SK-N-SH (cell line): ENCODE measurements at regions not wholly inside any gene's neighbourhood (a gene's known extent, or its start where the extent isn't known, plus 50 kb on each side); places are given as distances from the start of the nearest gene placed in this dataset.

Experiments used
- CTCF ChIA-PET: fragments of 300-600, 350-600 bp; formaldehyde crosslinking; extraction: SDS; loops from one replicate; lab custom pipeline; 2021; lab: Yijun Ruan, JAX
- POLR2A ChIA-PET: fragments of 350-600 bp; sonication (Branson Sonifier 250); formaldehyde crosslinking; extraction: SDS; loops from one replicate; lab custom pipeline; 2020; ENCODE audit warnings: antibody characterized with exemption, inconsistent platforms; lab: Yijun Ruan, JAX
- DNase-seq: peaks from one replicate; pipeline ENCODE4 v3.0.0; 2012
- H2AFZ ChIP-seq: fragments of 200-600 bp; sonication (generic); 2 replicates; pipeline ENCODE4 v1.8.1; 2016; ENCODE audit warnings: antibody characterized with exemption, mild to moderate bottlenecking, low read depth
- H3F3A ChIP-seq: fragments of 200-600 bp; sonication (generic); replicated peaks from 2 replicates; pipeline ENCODE3; 2016; ENCODE audit warnings: antibody characterized with exemption, mild to moderate bottlenecking; ENCODE audit not compliant: insufficient read depth
- H3K27ac ChIP-seq, 2 experiments: fragments of 200-500 bp in 1 of 2; fragments of 200-600 bp in 1 of 2; sonication (Bioruptor generic) in 1 of 2; sonication (generic), shearing (Covaris generic) in 1 of 2; 2 replicates each; pipeline versions ENCODE4 v1.5.1 to v1.6.1; 2014 to 2016; ENCODE audit warnings: low read depth in 2 of 2, inconsistent platforms in 1 of 2, low read length in 1 of 2, mild to moderate bottlenecking in 1 of 2, mixed read lengths in 1 of 2
- H3K27me3 ChIP-seq: fragments of 200-600 bp; sonication (generic), shearing (Covaris generic); 2 replicates; pipeline ENCODE4 v1.6.1; 2016; ENCODE audit warnings: mixed run types; ENCODE audit not compliant: insufficient read depth
- H3K36me3 ChIP-seq, 2 experiments: fragments of 200-500 bp in 1 of 2; fragments of 200-600 bp in 1 of 2; sonication (Bioruptor generic) in 1 of 2; sonication (generic) in 1 of 2; replicated peaks in 1 of 2; 2 replicates each; pipeline versions ENCODE3 to v1.5.1; 2014 to 2016; ENCODE audit warnings: low read length in 1 of 2, mild to moderate bottlenecking in 1 of 2; ENCODE audit not compliant: insufficient read depth in 2 of 2, control insufficient read depth in 1 of 2
- H3K4me1 ChIP-seq, 2 experiments: fragments of 200-500 bp in 1 of 2; fragments of 200-600 bp in 1 of 2; sonication (Bioruptor generic) in 1 of 2; sonication (generic), shearing (Covaris generic) in 1 of 2; 2 replicates each; pipeline versions ENCODE4 v1.5.1 to v1.6.1; 2014 to 2016; ENCODE audit warnings: low read depth in 1 of 2, low read length in 1 of 2, mixed run types in 1 of 2; ENCODE audit not compliant: insufficient read depth in 2 of 2, control insufficient read depth in 1 of 2
- H3K4me2 ChIP-seq: fragments of 200-600 bp; sonication (generic), shearing (Covaris generic); 2 replicates; pipeline ENCODE4 v1.6.1; 2017; ENCODE audit warnings: mixed run types
- H3K4me3 ChIP-seq, 2 experiments: fragments of 200-500 bp in 1 of 2; fragments of 200-600 bp in 1 of 2; sonication (Bioruptor generic) in 1 of 2; sonication (generic), shearing (Covaris generic) in 1 of 2; 2 replicates each; pipeline versions ENCODE4 v1.5.1 to v1.8.1; 2014 to 2016; ENCODE audit warnings: low read depth in 2 of 2, inconsistent platforms in 1 of 2, low read length in 1 of 2, mild to moderate bottlenecking in 1 of 2, mixed read lengths in 1 of 2, moderate library complexity in 1 of 2
- H3K79me2 ChIP-seq: fragments of 200-600 bp; sonication (generic); 2 replicates; pipeline ENCODE4 v1.8.1; 2017; ENCODE audit warnings: mild to moderate bottlenecking; ENCODE audit not compliant: insufficient read depth
- H3K9ac ChIP-seq: fragments of 200-600 bp; sonication (generic); 2 replicates; pipeline ENCODE4 v1.6.1; 2017; ENCODE audit warnings: mixed run types
- H3K9me2 ChIP-seq: fragments of 200-600 bp; sonication (generic); 2 replicates; pipeline ENCODE4 v1.6.1; 2017; ENCODE audit warnings: mixed run types
- H3K9me3 ChIP-seq: fragments of 200-600 bp; sonication (generic); 2 replicates; pipeline ENCODE4 v1.6.1; 2017; ENCODE audit warnings: mixed run types, mild to moderate bottlenecking, moderate library complexity
- H4K20me1 ChIP-seq: fragments of 200-600 bp; sonication (generic); 2 replicates; pipeline ENCODE4 v1.6.1; 2017; ENCODE audit warnings: mild to moderate bottlenecking, mixed run types; ENCODE audit not compliant: insufficient read depth
- EZH2phosphoT487 ChIP-seq: fragments of 200-600 bp; sonication (generic); IDR thresholded peaks from 2 replicates; pipeline ENCODE4 v1.6.1; 2017; ENCODE audit warnings: low read depth, mixed run types, mild to moderate bottlenecking, antibody characterized with exemption, moderate library complexity, borderline replicate concordance
- GATA2 ChIP-seq: sonication (generic); formaldehyde crosslinking; IDR thresholded peaks from 2 replicates; pipeline ENCODE4 v1.5.0; 2020; ENCODE audit warnings: mild to moderate bottlenecking, missing genetic modification reagents
- POLR2AphosphoS5 ChIP-seq: IDR thresholded peaks from 2 replicates; pipeline ENCODE4 v1.6.1; 2012; ENCODE audit warnings: low read depth, low read length
- RAD21 ChIP-seq: IDR thresholded peaks from 2 replicates; pipeline ENCODE4 v1.6.1; 2012; ENCODE audit warnings: mild to moderate bottlenecking, low read length
- RCOR1 ChIP-seq: fragments of 150-350 bp; IDR thresholded peaks from 2 replicates; pipeline ENCODE4 v1.6.1; 2017; ENCODE audit warnings: antibody characterized with exemption, low read length
- YY1 ChIP-seq: IDR thresholded peaks from 2 replicates; pipeline ENCODE4 v1.4.0; 2012; ENCODE audit warnings: low read depth, mild to moderate bottlenecking
- WGBS: methylation state at CpG from one replicate; pipeline ENCODE4 v1.1.6; 2017; ENCODE audit warnings: low lambda C conversion rate; 5-methylcytosine and 5-hydroxymethylcytosine counted together
- TF ChIP-seq, protein P1 (sequence below): IDR thresholded peaks from 2 replicates; pipeline ENCODE4 v1.4.0; 2012; ENCODE audit warnings: low read depth, borderline replicate concordance

DNA sequence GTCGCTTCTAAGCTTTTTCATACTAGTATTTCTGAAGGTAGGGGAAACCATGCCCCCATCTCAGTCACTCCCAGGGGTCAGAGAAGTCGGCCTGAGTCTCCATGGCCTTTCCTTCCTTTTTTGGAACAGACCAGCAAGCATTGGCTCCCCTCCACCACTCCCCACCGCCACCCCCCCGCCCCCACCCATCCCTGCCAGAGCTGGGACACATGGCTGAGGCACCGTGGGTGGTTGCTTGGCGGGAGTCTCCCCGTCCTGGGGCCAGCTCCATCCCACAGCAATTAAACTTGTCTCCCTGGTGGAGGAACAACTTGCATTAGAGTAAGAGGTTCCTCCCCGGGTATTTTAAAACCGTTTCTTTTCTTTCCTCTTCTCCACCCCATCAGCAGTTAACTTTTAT, 100.8 kb upstream of the TFPI start:
- H3K4me3 ChIP-seq, result no peak overlapping the region
- TF ChIP-seq, protein P1, sequence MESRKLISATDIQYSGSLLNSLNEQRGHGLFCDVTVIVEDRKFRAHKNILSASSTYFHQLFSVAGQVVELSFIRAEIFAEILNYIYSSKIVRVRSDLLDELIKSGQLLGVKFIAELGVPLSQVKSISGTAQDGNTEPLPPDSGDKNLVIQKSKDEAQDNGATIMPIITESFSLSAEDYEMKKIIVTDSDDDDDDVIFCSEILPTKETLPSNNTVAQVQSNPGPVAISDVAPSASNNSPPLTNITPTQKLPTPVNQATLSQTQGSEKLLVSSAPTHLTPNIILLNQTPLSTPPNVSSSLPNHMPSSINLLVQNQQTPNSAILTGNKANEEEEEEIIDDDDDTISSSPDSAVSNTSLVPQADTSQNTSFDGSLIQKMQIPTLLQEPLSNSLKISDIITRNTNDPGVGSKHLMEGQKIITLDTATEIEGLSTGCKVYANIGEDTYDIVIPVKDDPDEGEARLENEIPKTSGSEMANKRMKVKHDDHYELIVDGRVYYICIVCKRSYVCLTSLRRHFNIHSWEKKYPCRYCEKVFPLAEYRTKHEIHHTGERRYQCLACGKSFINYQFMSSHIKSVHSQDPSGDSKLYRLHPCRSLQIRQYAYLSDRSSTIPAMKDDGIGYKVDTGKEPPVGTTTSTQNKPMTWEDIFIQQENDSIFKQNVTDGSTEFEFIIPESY, result no peak
- no peak for TF ChIP-seq RCOR1
- no peak for TF ChIP-seq RAD21
- H3K9me2 ChIP-seq, result no peaks in the 10 kb centered on the region
- no peak overlapping the region for H3K27ac ChIP-seq
- no peaks in the 10 kb centered on the region for H4K20me1 ChIP-seq
- ChIA-PET CTCF (interaction anchor here (1.3 kb wide), 1 partner anchor 75 kb away, joined by 4 read pairs; no protein-coding TSS in a partner anchor), POLR2A (no interaction called here)
- no peak overlapping the region for H2AFZ ChIP-seq
- no peak overlapping the region for H3K9ac ChIP-seq
- 84% methylated on average over 9 of the region's 9 CpGs for WGBS
- H3K4me1 ChIP-seq, result peaks cover 0 to 2% of the 10 kb centered on the region in 2 experiments; a peak in 1 of 4 replicates
- H3K9me3 ChIP-seq, result no peaks in the 10 kb centered on the region
- no peak for DNase-seq
- no peaks in the 10 kb centered on the region for H3K36me3 ChIP-seq
- H3K27me3 ChIP-seq, result no peaks in the 10 kb centered on the region
- no peak overlapping the region for H3K4me2 ChIP-seq
- H3F3A ChIP-seq, result no peaks in the 10 kb centered on the region
- no peaks in the 10 kb centered on the region for H3K79me2 ChIP-seq

DNA sequence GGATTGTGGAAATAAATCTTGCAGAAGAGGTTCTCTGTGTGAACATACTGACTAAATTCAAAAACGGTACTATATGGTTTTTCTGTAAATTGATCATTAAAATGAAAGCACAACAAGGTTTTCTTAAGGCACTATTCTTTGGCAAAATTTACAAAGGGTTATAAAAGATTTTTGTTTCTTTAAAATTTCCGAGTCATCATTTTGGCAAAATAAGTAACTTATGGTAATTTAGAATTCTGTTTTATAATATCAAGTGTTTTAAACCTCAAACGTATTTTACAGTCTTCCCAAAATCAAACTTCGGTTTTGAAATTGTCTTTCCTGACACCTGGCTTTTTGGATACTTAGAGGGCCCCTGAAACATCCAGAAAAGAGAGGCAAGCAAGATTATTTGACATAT, 101.9 kb upstream of the TFPI start:
- Histone ChIP-seq H3K36me3 (no peaks in the 10 kb centered on the region), H3K27me3 (no peaks in the 10 kb centered on the region), H2AFZ (no peak overlapping the region), H3K4me3 (no peak overlapping the region), H3K27ac (no peak overlapping the region), H4K20me1 (no peaks in the 10 kb centered on the region), H3K9me2 (no peaks in the 10 kb centered on the region), H3K9me3 (no peaks in the 10 kb centered on the region), H3K4me1 (peaks cover 0 to 2% of the 10 kb centered on the region in 2 experiments; a peak in 1 of 4 replicates), H3F3A (no peaks in the 10 kb centered on the region), H3K9ac (no peak overlapping the region)
- ChIA-PET POLR2A (no interaction called here), CTCF (no interaction called here)
- DNase-seq, result no peak
- 62% methylated on average over 4 of the region's 4 CpGs for WGBS
- TF ChIP-seq YY1, result no peak
- TF ChIP-seq, protein P1, result no peak
- no peak for TF ChIP-seq POLR2AphosphoS5
- no peak for TF ChIP-seq GATA2 (CRISPR knock-in tag)
- no peak for TF ChIP-seq EZH2phosphoT487
- TF ChIP-seq, all 33 proteins: peak for 0
- H3K4me2 ChIP-seq, result no peak overlapping the region
- H3K79me2 ChIP-seq, result no peaks in the 10 kb centered on the region
